HG03103 (cell line): ENCODE measurements at regions not wholly inside any gene's neighbourhood (a gene's known extent, or its start where the extent isn't known, plus 50 kb on each side); places are given as distances from the start of the nearest gene placed in this dataset.
"Not testable (repeated sequence)": the region's sequence is repeated elsewhere in the genome, so short reads cannot be mapped to it uniquely, and the experiment has no call there.

Experiments
- ATAC-seq: cut with Tn5 transposase; IDR thresholded peaks from one replicate; pipeline ENCODE4 v1.9.1; 2021; ENCODE audit warnings: low read depth; ENCODE audit not compliant: unreplicated experiment

DNA sequence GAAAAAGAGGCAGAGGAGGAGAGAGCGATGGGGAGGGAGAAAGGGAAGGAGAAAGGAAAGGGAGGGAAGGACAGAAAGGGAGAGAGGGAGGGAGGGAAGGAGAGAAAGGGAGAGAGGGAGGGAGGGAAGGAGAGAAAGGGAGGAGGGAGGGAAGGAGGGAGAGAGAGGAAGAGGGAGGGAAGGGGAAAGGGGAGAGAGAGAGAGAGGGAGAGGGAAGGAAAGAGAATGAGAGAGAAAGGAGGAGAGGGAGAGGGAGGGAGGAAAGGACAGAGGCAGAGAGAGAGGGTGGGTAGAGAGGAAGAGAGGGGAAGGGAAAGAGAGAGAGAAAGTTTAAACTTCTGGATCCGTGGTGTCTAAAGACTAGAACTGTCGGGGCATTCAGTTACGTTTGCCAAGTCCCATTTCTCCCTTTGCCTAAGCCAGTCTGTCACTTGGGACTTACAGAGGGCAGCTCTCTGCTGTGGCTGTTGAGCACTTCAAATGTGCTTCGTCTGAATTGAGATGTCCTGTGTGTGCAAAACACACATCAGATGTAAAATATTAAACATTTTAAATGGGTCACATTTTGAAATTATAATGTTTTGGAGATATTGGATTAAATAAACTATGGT lies 62.6 kb downstream of the PLXNA1 start:
- no peak for ATAC-seq

DNA sequence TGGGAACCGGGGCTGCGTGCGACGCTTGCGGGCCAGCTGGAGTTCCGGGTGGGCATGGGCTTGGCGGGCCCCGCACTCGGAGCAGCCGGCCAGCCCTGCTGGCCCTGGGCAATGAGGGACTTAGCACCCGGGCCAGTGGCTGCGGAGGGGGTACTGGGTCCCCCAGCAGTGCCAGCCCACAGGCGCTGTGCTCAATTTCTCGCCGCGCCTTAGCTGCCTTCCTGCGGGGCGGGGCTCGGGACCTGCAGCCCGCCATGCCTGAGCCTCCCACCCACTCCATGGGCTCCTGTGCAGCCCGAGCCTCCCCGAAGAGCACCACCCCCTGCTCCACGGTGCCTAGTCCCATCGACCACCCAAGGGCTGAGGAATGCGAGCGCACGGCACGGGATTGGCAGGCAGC lies 63.8 kb downstream of the PLXNA1 start:
- ATAC-seq = not testable (repeated sequence)

DNA sequence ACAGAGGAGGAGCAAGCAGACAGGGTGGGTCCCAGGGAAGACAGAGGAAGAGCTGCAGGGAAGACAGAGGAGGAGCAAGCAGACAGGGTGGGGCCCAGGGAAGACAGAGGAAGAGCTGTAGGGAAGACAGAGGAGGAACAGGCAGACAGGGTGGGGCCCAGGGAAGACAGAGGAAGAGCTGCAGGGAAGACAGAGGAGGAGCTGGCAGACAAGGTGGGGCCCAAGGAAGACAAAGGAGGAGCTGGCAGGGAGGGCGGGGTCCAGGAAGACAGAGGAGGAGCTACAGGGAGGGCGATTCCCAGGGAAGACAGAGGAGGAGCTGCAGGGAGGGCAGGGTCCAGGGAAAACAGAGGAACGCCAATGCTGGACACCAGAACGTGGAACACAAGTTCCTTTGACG lies 66.5 kb downstream of the PLXNA1 start:
- ATAC-seq = no peak

DNA sequence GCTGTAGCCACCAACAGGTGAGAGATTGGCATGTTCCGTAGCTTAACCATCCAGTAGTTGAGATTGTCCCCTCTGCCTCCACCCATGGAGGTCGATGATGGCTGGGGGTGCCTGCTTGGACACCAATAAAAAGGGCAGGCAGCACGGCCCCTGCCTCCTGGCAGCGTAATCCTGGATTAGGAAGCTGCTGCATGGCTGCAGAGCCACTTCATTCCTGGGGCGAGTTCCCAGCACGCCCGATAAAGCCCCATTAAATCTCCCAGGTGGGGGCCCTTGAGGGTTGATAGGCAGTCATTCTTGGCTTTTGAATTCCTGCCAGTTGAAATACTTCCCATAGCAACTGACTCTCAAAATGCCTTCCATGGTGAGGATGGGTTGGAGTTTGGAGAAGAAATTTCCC lies 67.8 kb downstream of the PLXNA1 start:
- no peak for ATAC-seq

DNA sequence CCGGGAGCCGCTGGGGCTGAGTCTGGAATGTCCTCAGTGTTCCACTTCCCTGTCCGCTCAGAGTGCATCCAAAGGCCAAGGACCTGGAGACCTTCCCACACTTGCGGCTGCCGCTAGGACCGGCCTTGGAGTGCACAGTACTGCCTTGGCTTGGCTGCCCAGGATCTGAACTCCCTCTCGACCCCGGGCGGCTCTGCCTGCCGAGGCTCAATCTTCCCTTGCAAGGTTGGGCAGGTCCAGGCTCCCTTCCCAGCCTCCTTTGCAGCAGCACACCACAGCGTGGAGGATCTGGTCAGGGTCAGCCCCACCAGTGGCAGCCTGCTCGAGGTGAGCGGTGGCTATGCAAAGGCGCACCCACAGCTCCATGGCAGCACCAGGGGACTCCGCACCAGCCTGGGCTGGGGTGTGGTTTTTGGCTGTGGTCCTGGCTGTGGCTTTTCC lies 69.2 kb downstream of the PLXNA1 start:
- no peak for ATAC-seq

DNA sequence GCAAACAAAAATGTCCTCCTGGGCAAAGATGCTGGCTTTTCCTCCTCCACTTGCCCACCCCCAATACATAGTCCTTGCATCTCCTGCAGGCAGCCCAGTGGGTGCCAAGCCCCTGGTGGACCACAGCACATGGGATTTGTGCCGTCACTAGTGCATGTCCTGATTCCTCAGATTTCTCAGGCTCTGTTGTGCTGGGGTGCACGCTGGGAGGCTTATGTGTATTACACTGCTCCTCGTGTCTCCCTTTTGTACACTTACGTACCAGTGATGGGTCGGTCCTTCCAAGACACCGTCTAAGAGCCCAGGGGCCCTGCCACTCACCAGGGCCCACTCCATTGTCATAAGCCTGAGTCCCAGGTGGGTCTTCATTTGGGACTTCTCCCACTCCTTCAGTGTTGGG lies 70.1 kb downstream of the PLXNA1 start:
- ATAC-seq = no peak

DNA sequence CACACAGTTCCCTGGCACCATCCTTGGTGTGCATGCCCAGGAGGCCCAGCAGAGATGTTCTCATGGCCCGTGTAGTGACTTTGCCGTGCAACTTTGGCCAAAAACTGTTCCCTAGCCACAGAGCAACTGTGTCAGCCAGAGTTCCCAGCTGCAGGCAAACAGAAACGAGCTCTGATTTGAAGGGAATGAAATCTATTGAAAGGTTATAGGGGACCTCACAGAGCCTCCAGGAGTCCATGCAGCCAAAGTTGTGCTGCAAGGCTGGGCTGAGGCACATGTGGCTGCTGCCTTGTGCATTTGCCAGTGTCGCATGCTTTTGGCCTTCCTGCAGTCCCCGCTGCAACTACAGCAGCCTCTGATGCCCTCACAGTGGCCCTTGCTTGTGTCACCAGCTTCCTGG lies 70.5 kb downstream of the PLXNA1 start:
- ATAC-seq = no peak

DNA sequence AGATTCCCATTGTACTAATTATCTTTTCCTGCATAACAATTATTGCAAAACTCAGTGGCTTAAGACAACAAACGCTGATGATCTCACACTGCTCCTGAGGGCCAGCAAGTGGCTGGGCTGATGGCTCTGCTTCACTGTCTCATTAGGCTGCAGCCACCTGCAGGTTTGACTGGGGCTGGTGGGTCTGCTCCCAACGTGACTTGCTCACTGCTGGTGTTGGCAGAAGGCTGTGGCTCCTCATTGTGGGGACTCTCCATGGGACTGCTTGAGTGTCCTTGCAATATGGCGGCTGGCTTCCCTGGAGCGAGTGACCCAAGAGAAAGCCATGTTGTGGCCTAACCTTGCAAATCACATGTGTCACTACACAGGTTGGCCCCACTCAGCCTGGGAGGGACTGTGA lies 71.1 kb downstream of the PLXNA1 start:
- no peak for ATAC-seq

DNA sequence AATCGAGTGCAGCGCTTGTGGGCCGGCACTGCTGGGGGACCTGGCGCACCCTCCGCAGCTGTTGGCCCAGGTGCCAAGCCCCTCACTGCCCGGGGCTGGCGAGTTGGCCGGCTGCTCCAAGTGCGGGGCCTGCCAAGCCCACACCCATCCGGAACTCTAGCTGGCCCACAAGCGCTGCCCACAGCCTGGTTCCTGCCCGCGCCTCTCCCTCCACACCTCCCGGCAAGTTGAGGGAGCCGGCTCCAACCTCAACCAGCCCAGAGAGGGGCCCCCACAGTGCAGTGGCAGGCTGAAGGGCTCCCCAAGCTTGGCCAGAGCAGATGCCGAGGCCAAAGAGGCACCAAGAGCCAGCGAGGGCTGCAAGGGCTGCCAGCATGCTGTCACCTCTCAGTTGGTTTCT lies 73.4 kb downstream of the PLXNA1 start:
- no peak for ATAC-seq

DNA sequence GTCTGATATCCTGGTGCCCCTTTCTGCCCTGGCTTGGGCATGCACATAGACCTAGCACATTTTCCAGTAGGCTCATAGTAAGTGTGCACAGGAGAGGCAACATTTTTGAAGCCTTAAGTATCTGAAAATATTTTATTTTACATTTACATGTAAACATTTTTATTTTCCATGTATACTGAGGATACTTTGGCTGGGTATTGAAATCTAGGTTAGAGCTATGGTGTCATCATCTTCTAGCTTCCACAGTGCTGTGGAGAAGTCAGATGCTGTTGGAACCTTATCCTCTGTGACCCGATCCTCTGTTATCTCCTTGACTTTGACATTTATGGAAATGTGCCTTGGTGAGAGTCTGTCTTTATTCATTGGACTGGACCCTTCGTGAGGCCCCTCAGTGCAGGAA lies 74.1 kb downstream of the PLXNA1 start:
- ATAC-seq = no peak

DNA sequence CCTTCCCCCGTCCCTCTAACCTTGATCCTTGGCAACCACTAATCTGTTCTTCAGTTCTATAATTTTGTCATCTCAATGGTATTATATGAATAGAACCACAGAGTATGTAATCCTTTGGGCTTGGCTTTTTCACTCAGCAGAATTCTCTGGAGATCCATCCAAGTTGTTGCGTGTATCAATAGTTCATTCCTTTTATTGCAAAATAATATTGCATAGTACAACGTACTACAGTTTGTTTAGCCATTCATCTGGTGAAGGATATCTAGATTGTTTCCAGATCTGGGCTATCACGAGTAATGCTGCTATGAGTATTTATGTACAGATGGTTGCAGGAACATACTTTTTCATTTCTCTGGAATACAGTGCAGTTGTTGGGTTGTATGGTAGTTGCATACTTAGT lies 76.2 kb downstream of the PLXNA1 start:
- no peak for ATAC-seq

DNA sequence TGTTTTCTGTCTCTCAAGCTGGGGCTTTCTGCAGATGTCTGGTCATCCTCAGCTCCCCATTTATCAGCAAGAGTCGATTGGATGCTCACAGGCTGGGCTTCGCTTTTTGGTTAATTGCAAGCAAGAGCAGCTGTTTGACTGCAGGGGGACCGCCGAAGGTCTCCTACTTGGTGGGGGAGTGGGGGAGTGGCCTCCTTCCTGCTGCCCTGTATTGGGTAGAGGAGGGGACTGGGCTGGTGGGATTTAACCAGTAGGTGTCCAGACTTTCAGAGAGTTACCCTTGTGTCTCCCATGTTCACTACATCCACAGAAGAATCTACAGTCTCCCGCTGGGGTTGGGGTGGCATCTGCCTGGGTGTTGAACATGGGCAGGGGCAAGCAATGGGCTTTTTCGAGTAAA lies 78.7 kb downstream of the PLXNA1 start:
- no peak for ATAC-seq

DNA sequence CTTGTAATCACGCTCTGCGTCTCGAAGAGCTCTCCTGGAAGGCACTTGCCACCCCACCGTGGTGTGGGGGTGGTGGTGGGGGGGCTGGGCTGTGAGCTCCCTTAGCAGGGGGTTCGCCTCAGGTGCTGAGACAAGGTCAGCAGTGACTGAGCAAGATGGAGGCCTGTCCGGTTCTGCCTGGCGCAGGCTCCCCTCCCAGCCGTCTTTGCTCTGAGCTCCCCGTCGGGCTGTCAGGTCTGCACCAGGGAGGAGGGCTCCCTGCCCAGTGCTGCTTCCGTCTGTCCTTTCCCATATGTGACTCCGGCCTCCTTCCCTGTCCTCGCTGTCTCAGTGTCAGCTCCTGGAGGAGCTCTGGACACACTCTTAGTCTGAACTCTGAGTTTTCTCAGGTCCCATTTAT lies 80.0 kb downstream of the PLXNA1 start:
- ATAC-seq = no peak

DNA sequence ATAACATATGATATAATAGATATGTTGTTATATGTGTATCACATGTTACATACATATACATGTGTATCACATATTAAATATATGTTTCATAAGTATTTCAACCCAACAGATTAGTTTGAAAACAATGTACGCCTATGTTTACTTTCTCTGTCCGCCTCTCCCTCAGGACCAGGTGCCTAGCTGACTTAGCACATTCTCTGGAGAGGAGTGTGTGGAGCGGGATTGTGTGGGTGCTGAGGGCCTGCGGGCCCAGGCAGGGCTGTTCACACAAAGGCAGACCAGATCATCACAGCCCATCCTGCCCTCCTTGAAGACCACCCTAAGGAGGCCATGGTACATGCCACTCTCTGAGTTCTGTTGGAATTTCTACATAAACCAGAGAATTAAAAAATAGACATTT lies 81.0 kb downstream of the PLXNA1 start:
- ATAC-seq = no peak

DNA sequence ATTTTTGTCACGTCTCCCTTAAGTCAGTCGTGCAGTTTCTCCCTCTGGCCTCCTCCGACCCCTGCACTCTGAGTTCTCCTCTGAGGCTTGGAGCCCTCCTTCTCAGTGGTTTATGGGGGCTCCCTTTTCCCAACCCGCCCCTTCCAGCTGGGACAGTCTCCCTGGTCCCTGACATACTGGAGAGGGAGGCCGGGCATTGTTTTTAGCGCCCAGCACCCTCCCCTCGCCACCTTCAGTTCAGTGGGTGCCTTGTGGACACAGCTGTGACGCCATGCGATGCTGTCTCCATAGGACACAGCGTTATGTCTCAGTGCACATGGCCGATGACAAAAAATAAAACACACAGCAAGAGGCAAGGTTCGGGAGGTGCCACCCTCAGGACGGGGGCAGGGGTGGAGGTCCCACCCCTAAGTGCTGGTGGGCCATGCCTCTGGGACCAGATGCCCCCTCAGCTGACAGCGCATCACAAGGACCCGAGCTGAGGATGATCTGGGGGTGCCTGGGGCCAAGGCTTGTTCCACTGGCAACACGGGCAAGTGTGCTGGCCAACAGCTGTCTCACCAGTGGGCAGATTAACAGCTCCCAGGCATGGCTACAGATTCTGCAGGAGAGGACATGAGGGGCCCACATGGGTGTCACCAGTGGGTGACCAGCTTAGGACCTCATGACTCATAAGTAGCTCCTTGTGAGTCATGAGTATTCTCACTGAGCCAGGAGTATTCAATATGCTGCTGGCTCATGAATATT lies 81.6 kb downstream of the PLXNA1 start:
- ATAC-seq = no peak

DNA sequence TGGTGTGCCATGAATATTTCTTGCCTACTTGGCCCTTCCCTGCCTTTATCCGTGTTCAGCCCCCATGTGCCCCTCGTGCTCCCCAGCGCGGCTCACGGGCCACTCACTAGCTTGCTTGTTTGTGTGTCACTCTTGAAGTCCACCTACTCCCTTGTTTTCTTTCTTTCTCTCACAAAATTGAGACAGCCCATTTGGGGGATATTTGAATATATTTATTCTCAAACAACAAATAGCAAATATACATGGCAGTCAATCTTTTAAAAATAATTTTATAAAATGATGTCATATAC lies 82.2 kb downstream of the PLXNA1 start:
- ATAC-seq = no peak

DNA sequence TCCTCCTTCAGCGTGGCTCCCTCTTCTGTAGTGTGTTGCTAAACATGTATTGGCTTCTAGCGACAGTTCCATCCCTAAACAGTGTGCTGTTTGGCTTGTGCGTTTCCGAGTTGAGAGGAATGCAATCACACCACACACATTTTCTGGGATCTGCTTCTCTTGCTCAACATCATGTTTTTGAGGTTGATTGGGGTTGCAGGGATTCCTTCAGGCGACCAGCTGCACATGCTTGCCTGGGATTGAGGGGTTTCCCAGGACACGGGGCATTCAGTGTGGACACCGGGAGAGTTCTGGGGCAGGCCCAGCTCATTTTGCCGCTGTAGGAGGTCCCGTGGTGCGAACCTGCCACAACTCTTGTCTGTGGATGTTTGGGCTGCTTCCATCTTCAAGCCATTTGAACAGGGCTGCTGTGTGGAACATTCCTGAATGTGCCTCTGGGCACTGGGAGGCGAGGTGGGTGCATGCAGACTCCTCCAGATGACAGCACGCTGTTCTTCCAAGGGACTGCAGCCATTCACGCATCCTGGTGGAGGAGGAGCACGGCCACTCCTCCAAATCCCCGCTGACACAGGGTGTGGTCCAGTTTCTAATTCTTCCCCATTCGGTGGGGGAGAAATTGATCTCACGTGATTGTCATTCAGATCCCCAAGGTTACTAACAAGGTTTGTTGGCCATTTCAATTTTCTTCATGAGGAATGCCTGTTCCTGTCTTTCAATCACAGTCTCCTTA lies 82.8 kb downstream of the PLXNA1 start:
- no peak for ATAC-seq

DNA sequence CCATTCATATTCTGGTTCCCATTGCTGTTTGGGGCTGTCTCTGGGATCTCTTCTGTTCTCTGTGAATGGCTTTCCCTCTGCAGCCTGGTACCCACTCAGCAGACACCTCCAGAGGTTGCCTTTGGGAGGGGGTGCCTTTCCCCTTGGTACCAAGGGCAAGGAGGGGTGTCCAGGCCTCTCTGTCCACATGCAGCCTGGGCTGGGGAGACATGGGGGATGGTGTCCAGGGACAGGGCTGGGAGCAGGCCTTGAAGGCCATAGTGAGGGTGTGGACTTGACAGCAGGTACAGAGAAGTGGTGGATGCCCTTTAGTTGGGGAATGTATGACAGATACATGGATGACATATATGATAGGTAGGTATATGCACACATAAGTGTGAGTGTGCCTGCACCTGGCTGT lies 83.7 kb downstream of the PLXNA1 start:
- ATAC-seq = no peak

DNA sequence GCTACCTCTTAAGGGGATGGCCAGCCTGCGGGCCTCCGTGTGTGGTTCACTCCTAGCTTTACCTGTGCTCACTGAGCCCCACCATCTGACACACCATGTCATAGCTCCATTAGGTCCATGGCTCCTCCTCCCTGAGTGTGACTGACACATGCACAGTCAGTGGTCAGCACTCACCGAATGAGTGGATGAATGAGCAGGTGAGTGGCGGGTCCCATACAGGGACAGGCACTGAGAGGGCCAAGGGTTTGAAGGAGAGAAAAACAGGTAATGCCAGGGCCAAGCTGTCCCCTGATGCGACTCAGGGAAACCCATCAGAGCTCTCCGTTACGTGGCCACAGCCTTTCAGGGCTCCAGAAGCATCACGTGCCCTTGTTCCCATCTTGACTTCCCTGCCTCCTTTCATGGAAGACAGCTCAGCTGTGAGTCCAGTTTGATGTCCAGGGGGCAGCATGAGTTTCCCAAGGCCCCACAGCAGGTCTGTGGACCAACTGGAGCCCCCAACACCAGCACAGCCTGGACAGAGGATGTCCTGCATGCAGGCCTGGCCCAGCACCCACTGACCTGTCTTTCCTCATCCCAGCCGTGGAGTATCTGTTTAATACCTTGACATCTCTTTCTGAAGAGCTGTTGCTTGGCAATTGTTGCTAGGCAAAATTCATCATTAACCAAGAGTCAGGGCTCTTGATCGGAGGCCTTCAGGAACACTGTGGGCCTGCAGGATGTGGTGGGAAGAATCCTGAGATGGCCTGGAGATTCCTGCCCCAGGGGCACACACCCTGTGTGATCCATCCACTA lies 84.4 kb downstream of the PLXNA1 start:
- no peak for ATAC-seq

DNA sequence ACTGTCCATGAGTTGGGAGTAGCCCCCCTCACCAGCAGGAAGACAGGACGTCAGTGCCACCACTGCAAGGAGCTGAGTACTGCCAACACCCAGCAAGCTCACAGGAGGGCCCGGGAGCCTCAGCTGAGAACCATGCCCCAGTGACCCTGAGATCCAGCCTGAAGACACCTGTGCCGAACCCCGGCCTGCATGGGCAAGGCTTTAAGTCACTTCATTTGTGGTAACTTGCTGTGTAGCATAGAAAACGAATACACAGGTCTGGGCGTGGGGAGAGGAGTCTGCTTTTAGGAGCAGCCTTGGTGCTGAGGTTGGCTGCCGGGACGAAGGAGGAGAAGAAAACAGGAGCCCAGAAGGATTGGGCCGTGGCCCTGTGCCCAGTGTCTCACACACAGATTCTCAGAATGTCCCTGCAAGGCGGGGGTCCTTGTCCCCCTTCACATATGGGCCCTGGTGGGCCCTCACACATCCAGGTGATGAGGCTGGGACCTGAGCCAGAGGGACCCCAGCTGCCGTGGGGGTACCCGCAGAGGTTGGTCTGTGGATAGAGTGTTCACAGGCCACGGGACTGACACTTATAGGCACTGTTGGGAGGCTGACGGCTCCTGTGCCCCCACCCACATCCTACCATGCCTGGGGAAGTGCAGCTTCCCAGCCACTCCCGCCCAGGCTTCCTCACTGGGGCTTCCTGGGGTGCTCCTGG lies 85.3 kb downstream of the PLXNA1 start:
- no peak for ATAC-seq

DNA sequence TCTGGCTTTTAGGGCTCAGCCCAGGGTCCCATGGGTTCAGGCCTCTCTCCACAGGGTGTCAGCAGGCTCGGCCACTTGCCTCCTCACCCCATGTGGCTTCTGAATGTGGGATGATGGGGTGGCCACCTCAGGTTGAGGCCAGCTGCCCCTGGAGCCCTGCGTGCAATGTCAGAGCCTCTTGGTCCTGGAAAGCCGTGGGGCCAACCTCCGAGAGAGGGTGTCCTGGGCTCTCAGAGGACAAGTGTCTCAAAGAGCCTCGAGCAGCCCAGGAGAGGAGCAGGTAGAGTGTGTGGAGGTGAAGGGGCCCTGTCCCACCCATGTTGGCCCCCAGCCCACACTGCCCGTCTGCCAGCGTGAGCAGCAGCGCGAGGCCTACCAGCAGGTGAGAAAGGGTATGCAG lies 86.0 kb downstream of the PLXNA1 start:
- no peak for ATAC-seq
